CMK (cell line): ENCODE measurements at regions not wholly inside any gene's neighbourhood (a gene's known extent, or its start where the extent isn't known, plus 50 kb on each side); places are given as distances from the start of the nearest gene placed in this dataset.

Source experiments
- DNase-seq: peaks from one replicate; pipeline ENCODE4 v3.0.0-alpha.2; 2010; ENCODE audit warnings: low read depth

DNA sequence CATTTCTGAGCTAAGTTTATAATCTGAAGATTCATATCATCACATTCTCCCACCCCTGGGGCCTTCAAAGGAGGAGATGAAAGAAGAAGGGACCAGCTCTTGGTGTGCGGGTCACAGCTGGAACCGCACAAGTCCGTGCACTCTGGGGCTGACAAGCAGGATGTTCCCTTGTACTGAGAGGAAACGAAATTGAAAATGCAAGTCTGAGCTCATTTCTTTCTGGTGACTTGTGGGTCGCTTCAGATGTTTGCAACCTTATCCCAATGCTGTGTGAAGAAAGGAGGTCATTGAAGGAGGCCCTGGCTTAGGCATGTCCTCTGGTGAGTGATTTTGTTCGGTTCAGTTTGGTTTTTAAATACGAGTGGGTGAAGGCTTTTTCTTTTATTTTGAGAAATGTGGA is 59.6 kb downstream of the C9orf152 start:
- DNase-seq = no peak

DNA sequence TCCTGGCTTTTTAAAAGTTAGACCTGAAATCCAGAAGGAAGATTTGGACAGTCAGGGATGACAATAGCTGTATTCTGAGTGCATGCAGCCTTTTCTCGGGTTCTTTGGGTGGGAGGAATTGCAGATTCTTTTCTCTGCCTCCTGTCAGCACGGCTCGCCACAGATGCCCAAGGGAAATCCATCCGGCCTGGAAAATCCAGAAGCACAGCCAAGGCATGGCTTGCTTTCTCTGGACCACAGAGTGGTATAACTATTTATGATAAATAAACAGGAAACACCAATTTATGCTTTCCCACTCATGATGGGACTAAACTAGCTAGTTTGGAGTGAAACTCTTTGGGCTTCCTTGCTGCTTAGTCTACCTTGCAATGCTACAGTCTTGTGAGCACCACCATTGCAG is 59.1 kb downstream of the C9orf152 start:
- DNase-seq = no peak
